Dermis blood vessel endothelial cell (primary cell): ENCODE measurements at regions not wholly inside any gene's neighbourhood (a gene's known extent, or its start where the extent isn't known, plus 50 kb on each side); places are given as distances from the start of the nearest gene placed in this dataset.
"Not testable (repeated sequence)": the region's sequence is repeated elsewhere in the genome, so short reads cannot be mapped to it uniquely, and the experiment has no call there.

Experiments used
- DNase-seq: peaks from one replicate; pipeline ENCODE4 v3.0.0; 2010

- DNase-seq: no peak
These were observed 136.1 kb upstream of the CDK6 start for GRCh38 chr7:92972441-92972840.

- no peak for DNase-seq
These were observed 132.7 kb upstream of the CDK6 start for GRCh38 chr7:92969061-92969460.

GRCh38 chr7:92968502-92968901 is 132.1 kb upstream of the CDK6 start:
- no peak for DNase-seq

- DNase-seq: no peak
These were observed 130.9 kb upstream of the CDK6 start for GRCh38 chr7:92967238-92967637.

- no peak for DNase-seq
These were observed 127.8 kb upstream of the CDK6 start for GRCh38 chr7:92964141-92964540.

GRCh38 chr7:92963566-92963965 is 127.2 kb upstream of the CDK6 start:
- DNase-seq: no peak

- DNase-seq: no peak
These were observed 125.6 kb upstream of the CDK6 start for GRCh38 chr7:92961961-92962360.

- no peak for DNase-seq
These were observed 120.2 kb upstream of the CDK6 start for GRCh38 chr7:92956575-92956974.

GRCh38 chr7:92955081-92955480 is 118.7 kb upstream of the CDK6 start:
- no peak for DNase-seq

- no peak for DNase-seq
These were observed 117.3 kb upstream of the CDK6 start for GRCh38 chr7:92953657-92954056.

- DNase-seq: no peak
These were observed 113.4 kb upstream of the CDK6 start for GRCh38 chr7:92949748-92950147.

GRCh38 chr7:92945840-92946239 is 109.5 kb upstream of the CDK6 start:
- no peak for DNase-seq

- DNase-seq: no peak
These were observed 108.3 kb upstream of the CDK6 start for GRCh38 chr7:92944633-92945032.

- not testable (repeated sequence) for DNase-seq
These were observed 106.3 kb upstream of the CDK6 start for GRCh38 chr7:92942706-92943105.

- no peak for DNase-seq
These were observed 103.4 kb upstream of the CDK6 start for GRCh38 chr7:92939666-92940360.

- DNase-seq: no peak
These were observed 97.7 kb upstream of the CDK6 start for GRCh38 chr7:92934096-92934495.

GRCh38 chr7:92932450-92932849 is 96.1 kb upstream of the CDK6 start:
- no peak for DNase-seq

GRCh38 chr7:92930404-92930803 is 94.0 kb upstream of the CDK6 start:
- no peak for DNase-seq

GRCh38 chr7:92926697-92927044 is 90.3 kb upstream of the CDK6 start:
- DNase-seq: no peak

- no peak for DNase-seq
These were observed 89.7 kb upstream of the CDK6 start for GRCh38 chr7:92925876-92926696.

- DNase-seq: no peak
These were observed 88.4 kb upstream of the CDK6 start for GRCh38 chr7:92924800-92925199.

- DNase-seq: no peak
These were observed 80.9 kb upstream of the CDK6 start for GRCh38 chr7:92917230-92917629.

GRCh38 chr7:92916770-92917224 is 80.4 kb upstream of the CDK6 start:
- DNase-seq: no peak

- no peak for DNase-seq
These were observed 79.0 kb upstream of the CDK6 start for GRCh38 chr7:92915348-92915747.
